Vagina (tissue), 2 donors: ENCODE measurements at regions not wholly inside any gene's neighbourhood (a gene's known extent, or its start where the extent isn't known, plus 50 kb on each side); places are given as distances from the start of the nearest gene placed in this dataset.

ENCODE experiments used
- DNase-seq, 2 donors: peaks; one replicate each; pipeline ENCODE4 v3.0.0-alpha.2; 2017; ENCODE audit errors: extremely low spot score in 2 of 2
- H3K27ac ChIP-seq: fragments of 200-600 bp; sonication (generic); one replicate; pipeline ENCODE4 v1.5.1; 2019
- H3K27me3 ChIP-seq: fragments of 200-600 bp; sonication (generic); one replicate; pipeline ENCODE4 v1.5.1; 2019
- H3K36me3 ChIP-seq, 2 donors: fragments of 200-600 bp; sonication (generic); one replicate each; pipeline ENCODE4 v1.5.1; 2017 to 2019
- H3K4me1 ChIP-seq: fragments of 200-600 bp; sonication (generic); one replicate; pipeline ENCODE4 v1.5.1; 2019
- H3K4me3 ChIP-seq, 2 donors: fragments of 200-600 bp; sonication (generic); 1 replicate in 1 of 2; 2 replicates in 1 of 2; pipeline ENCODE4 v1.5.1; 2016 to 2019
- H3K9me3 ChIP-seq: fragments of 200-600 bp; sonication (generic); one replicate; pipeline ENCODE4 v1.5.1; 2019
- CTCF ChIP-seq, 3 experiments: fragments of 450-650 bp in 2 of 3; fragments of 200-600 bp in 1 of 3; sonication (generic) in 1 of 3; IDR thresholded peaks; one replicate each; pipeline ENCODE4 v1.5.1; 2017 to 2019; ENCODE audit warnings: antibody characterized with exemption in 3 of 3, mild to moderate bottlenecking in 2 of 3, moderate library complexity in 2 of 3
- POLR2A ChIP-seq, 2 donors: fragments of 450-650 bp; IDR thresholded peaks; one replicate each; pipeline ENCODE4 v1.6.1; 2017; ENCODE audit warnings: antibody characterized with exemption in 2 of 2, mild to moderate bottlenecking in 2 of 2, moderate library complexity in 2 of 2
- POLR2AphosphoS5 ChIP-seq, 2 donors: sonication (generic); formaldehyde crosslinking; IDR thresholded peaks; one replicate each; pipeline ENCODE4 v1.9.0; 2017; ENCODE audit warnings: antibody characterized with exemption in 2 of 2, mild to moderate bottlenecking in 2 of 2, low read depth in 1 of 2; ENCODE audit not compliant: insufficient read depth in 1 of 2
- intact Hi-C: fragments of 100-400 bp; cut with DNase I; formaldehyde crosslinking; loops from one replicate; pipeline ENCODE4 v1.15.1; 2023

- Histone ChIP-seq H3K4me1 (peaks cover 21% of the 10 kb centered on the region), H3K36me3 (no peaks in the 10 kb centered on the region), H3K4me3 (no peak overlapping the region), H3K27ac (peak overlapping the region; percentile 73), H3K9me3 (no peaks in the 10 kb centered on the region), H3K27me3 (no peaks in the 10 kb centered on the region)
- DNase-seq = no peak
- TF ChIP-seq CTCF (IDR thresholded peaks at IDR 0.05) (no peak), POLR2A (IDR thresholded peaks at IDR 0.05) (no peak), POLR2AphosphoS5 (IDR thresholded peaks at IDR 0.05; ENCODE audit: insufficient read depth in 1 of 2, low read depth in 1 of 2) (no peak)
- intact Hi-C loops = no loop called here
Measured at GRCh38 chr1:55559842-55560241, 344.7 kb upstream of the USP24 start.

GRCh38 chr1:55559161-55559611, 344.0 kb upstream of the USP24 start:
- Histone ChIP-seq H3K4me3 (no peak overlapping the region), H3K36me3 (no peaks in the 10 kb centered on the region), H3K27ac (peak overlapping the region; percentile 73), H3K4me1 (peaks cover 21% of the 10 kb centered on the region), H3K9me3 (no peaks in the 10 kb centered on the region), H3K27me3 (no peaks in the 10 kb centered on the region)
- no peak for DNase-seq
- intact Hi-C loops = no loop called here
- no peak for TF ChIP-seq CTCF (IDR thresholded peaks at IDR 0.05)

- no peak for DNase-seq
- H3K4me3 ChIP-seq = no peak overlapping the region
- peak overlapping the region; percentile 73 for H3K27ac ChIP-seq
- H3K27me3 ChIP-seq = no peaks in the 10 kb centered on the region
- TF ChIP-seq POLR2AphosphoS5 (IDR thresholded peaks at IDR 0.05; ENCODE audit: insufficient read depth in 1 of 2, low read depth in 1 of 2) (no peak), CTCF (IDR thresholded peaks at IDR 0.05) (no peak), POLR2A (IDR thresholded peaks at IDR 0.05) (no peak)
- H3K9me3 ChIP-seq = no peaks in the 10 kb centered on the region
- H3K36me3 ChIP-seq = no peaks in the 10 kb centered on the region
- intact Hi-C loops = no loop called here
- H3K4me1 ChIP-seq = peaks cover 21% of the 10 kb centered on the region
Measured at GRCh38 chr1:55558515-55558914, 343.4 kb upstream of the USP24 start.

- intact Hi-C loops = no loop called here
- Histone ChIP-seq H3K27me3 (no peaks in the 10 kb centered on the region), H3K4me1 (peaks cover 21% of the 10 kb centered on the region), H3K9me3 (no peaks in the 10 kb centered on the region), H3K4me3 (no peak overlapping the region), H3K36me3 (no peaks in the 10 kb centered on the region), H3K27ac (no peak overlapping the region)
- no peak for DNase-seq
- TF ChIP-seq POLR2AphosphoS5 (IDR thresholded peaks at IDR 0.05; ENCODE audit: insufficient read depth in 1 of 2, low read depth in 1 of 2) (no peak), POLR2A (IDR thresholded peaks at IDR 0.05) (no peak), CTCF (IDR thresholded peaks at IDR 0.05) (no peak)
Measured at GRCh38 chr1:55555956-55556725, 341.0 kb upstream of the USP24 start.

- Histone ChIP-seq H3K27me3 (no peaks in the 10 kb centered on the region), H3K9me3 (no peaks in the 10 kb centered on the region), H3K36me3 (no peaks in the 10 kb centered on the region), H3K4me3 (no peak overlapping the region), H3K27ac (no peak overlapping the region), H3K4me1 (peaks cover 11% of the 10 kb centered on the region)
- DNase-seq = no peak
- intact Hi-C loops = no loop called here
- TF ChIP-seq POLR2AphosphoS5 (IDR thresholded peaks at IDR 0.05; ENCODE audit: insufficient read depth in 1 of 2, low read depth in 1 of 2) (no peak), CTCF (IDR thresholded peaks at IDR 0.05) (no peak), POLR2A (IDR thresholded peaks at IDR 0.05) (no peak)
Measured at GRCh38 chr1:55554611-55555010, 339.4 kb upstream of the USP24 start.
